ENCODE measurements at regions not wholly inside any gene's neighbourhood (a gene's known extent, or its start where the extent isn't known, plus 50 kb on each side); places are given as distances from the start of the nearest gene placed in this dataset.

GRCh38 chr4:182134261-182134660 is 108.9 kb upstream of the TENM3 start:
- no peak for TF ChIP-seq CTCF (IDR thresholded peaks at IDR 0.05; ENCODE audit: low read depth, low read length)
- no peak for DNase-seq (ENCODE audit: extremely low read depth, low read depth)

DNA sequence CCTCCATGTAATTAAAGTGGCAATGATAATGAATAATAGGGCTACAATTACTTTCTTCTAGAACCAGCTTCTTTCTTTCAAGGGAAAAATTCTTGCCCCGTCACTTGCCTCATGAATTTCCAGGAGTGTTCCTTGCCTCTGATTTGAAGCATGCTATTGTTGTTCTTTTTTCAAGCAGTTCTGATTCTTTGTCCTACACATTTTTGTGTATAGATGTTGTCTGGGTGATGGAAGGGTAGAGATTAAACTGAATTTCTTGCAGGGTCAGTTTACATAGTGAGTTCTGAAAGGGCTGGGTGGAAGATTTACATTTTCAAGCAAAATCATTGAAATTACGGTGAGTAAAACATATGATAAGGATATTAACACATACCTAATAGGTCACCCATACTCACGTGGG is 107.0 kb upstream of the TENM3 start:
- no peak for DNase-seq (ENCODE audit: extremely low read depth, low read depth)

DNA sequence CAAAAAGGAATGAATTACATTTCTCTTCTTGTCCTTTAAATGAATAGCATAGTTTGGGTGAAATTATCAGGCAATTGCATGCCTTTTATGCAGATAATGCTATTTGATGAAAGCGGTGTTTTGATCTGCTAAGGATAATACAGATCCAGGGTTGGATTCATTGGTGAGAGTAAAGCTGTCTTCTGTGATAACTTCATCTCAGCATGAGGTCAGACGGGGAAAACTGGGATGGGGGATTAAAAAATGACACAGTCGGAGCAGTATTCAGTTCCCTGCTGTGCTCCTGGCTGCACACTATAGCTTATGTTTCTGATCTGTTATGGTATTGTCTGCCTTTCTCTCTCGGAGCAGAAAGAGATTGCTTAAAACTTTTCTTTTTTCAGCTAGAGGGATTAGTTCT is 105.9 kb upstream of the TENM3 start:
- no peak for TF ChIP-seq CTCF (IDR thresholded peaks at IDR 0.05; ENCODE audit: low read depth, low read length)

More for the DNA sequence above, 107.0 kb upstream of the TENM3 start:
- no peak for TF ChIP-seq CTCF (IDR thresholded peaks at IDR 0.05; ENCODE audit: low read depth, low read length)

GRCh38 chr4:182139491-182139890 is 103.7 kb upstream of the TENM3 start:
- no peak for TF ChIP-seq CTCF (IDR thresholded peaks at IDR 0.05; ENCODE audit: low read depth, low read length)
- DNase-seq (ENCODE audit: extremely low read depth, low read depth) = no peak

More for the DNA sequence above, 105.9 kb upstream of the TENM3 start:
- DNase-seq (ENCODE audit: extremely low read depth, low read depth) = no peak

DNA sequence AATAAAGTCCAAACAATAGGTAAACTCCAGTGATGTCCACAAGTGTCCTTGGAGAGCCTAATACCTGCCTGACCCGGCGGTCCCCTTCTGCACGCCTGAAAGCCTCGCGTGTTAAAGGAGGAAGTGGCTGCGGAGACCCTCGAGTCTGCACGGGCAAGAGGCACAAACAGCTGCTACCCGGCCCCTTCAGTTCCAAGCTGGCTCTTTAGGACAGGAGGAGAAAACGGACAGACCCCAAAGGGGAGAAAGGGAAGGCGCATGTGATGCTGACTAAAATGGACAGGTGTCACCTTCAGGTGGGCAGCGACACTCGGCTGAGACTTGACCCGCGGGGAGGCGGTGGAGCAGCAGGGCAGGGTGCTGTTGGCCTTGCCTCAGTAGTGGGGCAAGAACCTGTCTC is 102.7 kb upstream of the TENM3 start:
- no peak for DNase-seq (ENCODE audit: extremely low read depth, low read depth)
- no peak for TF ChIP-seq CTCF (IDR thresholded peaks at IDR 0.05; ENCODE audit: low read depth, low read length)

DNA sequence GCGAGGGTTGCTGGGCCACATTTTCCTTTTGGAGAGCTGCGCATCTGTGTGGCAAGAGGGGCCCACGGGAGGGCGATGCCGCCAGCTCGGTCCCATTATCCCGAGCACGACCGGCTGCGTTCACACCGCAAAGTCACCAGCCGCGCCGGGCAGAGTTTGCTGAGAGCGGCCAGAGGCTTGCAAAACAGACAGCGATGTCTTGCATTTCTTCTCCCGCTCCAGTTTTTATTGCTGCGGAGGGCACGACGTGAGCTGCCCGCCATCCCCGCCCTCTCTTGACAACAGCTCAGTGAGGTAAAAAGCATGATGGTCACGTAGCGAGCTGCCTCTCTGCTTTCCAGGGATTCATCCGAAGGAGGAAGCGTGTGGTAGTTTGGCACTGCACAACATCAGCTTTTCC is 102.1 kb upstream of the TENM3 start:
- TF ChIP-seq CTCF (IDR thresholded peaks at IDR 0.05; ENCODE audit: low read depth, low read length) = no peak
- no peak for DNase-seq (ENCODE audit: extremely low read depth, low read depth)

GRCh38 chr4:182142176-182143085 is 100.8 kb upstream of the TENM3 start:
- no peak for TF ChIP-seq CTCF (IDR thresholded peaks at IDR 0.05; ENCODE audit: low read depth, low read length)
- DNase-seq (ENCODE audit: extremely low read depth, low read depth) = no peak
